ENCODE measurements at regions not wholly inside any gene's neighbourhood (a gene's known extent, or its start where the extent isn't known, plus 50 kb on each side); places are given as distances from the start of the nearest gene placed in this dataset.
"Not testable (repeated sequence)": the region's sequence is repeated elsewhere in the genome, so short reads cannot be mapped to it uniquely, and the experiment has no call there.

GRCh38 chr15:89018207-89018606 is 70.0 kb upstream of the ABHD2 start:
- H3K27ac ChIP-seq: peak overlapping the region; percentile 66 to 94 (median 71)
- peaks cover 21 to 55% of the 10 kb centered on the region in 2 donors for H3K4me1 ChIP-seq
- H3K36me3 ChIP-seq: no peaks in the 10 kb centered on the region
- H3K9me3 ChIP-seq: no peaks in the 10 kb centered on the region
- DNase-seq: peak; percentile 14 to 34
- H3K4me3 ChIP-seq (replicated peaks in 1 of 3): no peak overlapping the region
- intact Hi-C loops (cut with DNase I): loop anchor here (10.0 kb wide), 1 partner anchor 113 kb away; no protein-coding TSS in a partner anchor
- no peaks in the 10 kb centered on the region for H3K27me3 ChIP-seq
- WGBS, 2 donors: 63 to 69% methylated on average over 7 of the region's 7 CpGs
- no peak for TF ChIP-seq CTCF (IDR thresholded peaks at IDR 0.05)
- no peak for TF ChIP-seq POLR2A (IDR thresholded peaks at IDR 0.05)

- intact Hi-C loops (cut with DNase I): loop anchor here (10.0 kb wide), 1 partner anchor 115 kb away; no protein-coding TSS in a partner anchor
- 32 to 36% methylated on average over 3 of the region's 3 CpGs for WGBS, 2 donors
- TF ChIP-seq POLR2A (IDR thresholded peaks at IDR 0.05): no peak
- no peak for TF ChIP-seq CTCF (IDR thresholded peaks at IDR 0.05)
Measured at GRCh38 chr15:89019436-89019835, 68.8 kb upstream of the ABHD2 start.

GRCh38 chr15:89021224-89021623 is 67.0 kb upstream of the ABHD2 start:
- 12 to 25% methylated on average over 2 of the region's 2 CpGs for WGBS, 2 donors
- peak overlapping the region; percentile 71 to 94 (median 73) for H3K27ac ChIP-seq
- no peaks in the 10 kb centered on the region for H3K36me3 ChIP-seq
- H3K9me3 ChIP-seq: no peaks in the 10 kb centered on the region
- peak; percentile 71 for DNase-seq
- intact Hi-C loops (cut with DNase I): no loop called here
- peaks cover 21 to 55% of the 10 kb centered on the region in 2 donors for H3K4me1 ChIP-seq
- TF ChIP-seq POLR2A (IDR thresholded peaks at IDR 0.05) (no peak), CTCF (IDR thresholded peaks at IDR 0.05) (no peak)
- no peaks in the 10 kb centered on the region for H3K27me3 ChIP-seq
- no peak overlapping the region for H3K4me3 ChIP-seq (replicated peaks in 1 of 3)

More at GRCh38 chr15:89019436-89019835, 68.8 kb upstream of the ABHD2 start:
- H3K36me3 ChIP-seq: no peaks in the 10 kb centered on the region
- H3K27ac ChIP-seq: peak overlapping the region in 2 of 3 donors; percentile 71 to 94
- no peaks in the 10 kb centered on the region for H3K27me3 ChIP-seq
- H3K4me3 ChIP-seq (replicated peaks in 1 of 3): no peak overlapping the region
- peaks cover 21 to 55% of the 10 kb centered on the region in 2 donors for H3K4me1 ChIP-seq
- peak; percentile 24 to 26 for DNase-seq
- H3K9me3 ChIP-seq: no peaks in the 10 kb centered on the region

- WGBS, 2 donors: 59 to 73% methylated on average over 8 of the region's 8 CpGs
- H3K4me3 ChIP-seq (replicated peaks in 1 of 3); intact Hi-C loops (cut with DNase I); H3K9me3 ChIP-seq; H3K36me3 ChIP-seq; H3K27me3 ChIP-seq: not testable (repeated sequence)
- DNase-seq: peak; percentile 52 to 57
- peak overlapping the region; percentile 65 to 94 (median 70) for H3K27ac ChIP-seq
- peaks cover 21 to 49% of the 10 kb centered on the region in 2 donors for H3K4me1 ChIP-seq
Measured at GRCh38 chr15:89021886-89022285, 66.4 kb upstream of the ABHD2 start.

GRCh38 chr15:89023311-89023961 is 64.8 kb upstream of the ABHD2 start:
- intact Hi-C loops (cut with DNase I): no loop called here
- no peaks in the 10 kb centered on the region for H3K36me3 ChIP-seq
- H3K27ac ChIP-seq: no peak overlapping the region
- no peak for DNase-seq
- WGBS, 2 donors: 90 to 93% methylated on average over 8 of the region's 8 CpGs
- TF ChIP-seq CTCF (IDR thresholded peaks at IDR 0.05) (no peak), POLR2A (IDR thresholded peaks at IDR 0.05) (no peak)
- no peak overlapping the region for H3K4me3 ChIP-seq (replicated peaks in 1 of 3)
- peaks cover 10 to 33% of the 10 kb centered on the region in 2 donors for H3K4me1 ChIP-seq
- no peaks in the 10 kb centered on the region for H3K27me3 ChIP-seq
- no peaks in the 10 kb centered on the region for H3K9me3 ChIP-seq

All from thyroid gland (tissue), 4 donors.